GM12891 (cell line): ENCODE measurements at regions not wholly inside any gene's neighbourhood (a gene's known extent, or its start where the extent isn't known, plus 50 kb on each side); places are given as distances from the start of the nearest gene placed in this dataset.

ENCODE experiments used
- DNase-seq: peaks from one replicate; pipeline ENCODE4 v3.0.0; 2011; ENCODE audit warnings: low spot score; ENCODE audit not compliant: insufficient read length
- FAIRE-seq: peaks from 2 replicates; lab custom pipeline; 2011; peaks lifted over from hg19 to GRCh38; lab: Jason Lieb, UNC
- PAX5 ChIP-seq: IDR thresholded peaks from 2 replicates; pipeline ENCODE4 v1.6.1; 2011; ENCODE audit warnings: low read length, moderate library complexity, mild to moderate bottlenecking; ENCODE audit not compliant: insufficient read depth, severe bottlenecking
- POLR2A ChIP-seq: IDR thresholded peaks from 2 replicates; pipeline ENCODE4 v1.6.1; 2011; ENCODE audit warnings: low read depth, low read length, control low read depth
- POLR2AphosphoS5 ChIP-seq: IDR thresholded peaks from 2 replicates; pipeline ENCODE4 v1.6.1; 2011; ENCODE audit warnings: low read depth, low read length, control low read depth
- POU2F2 ChIP-seq: IDR thresholded peaks from 2 replicates; pipeline ENCODE4 v1.6.1; 2011; ENCODE audit warnings: low read depth, mild to moderate bottlenecking, control low read depth, low read length, moderate library complexity
- SPI1 ChIP-seq: IDR thresholded peaks from 2 replicates; pipeline ENCODE4 v1.6.1; 2011; ENCODE audit warnings: low read depth, low read length, control low read depth
- TAF1 ChIP-seq: IDR thresholded peaks from 2 replicates; pipeline ENCODE4 v1.6.1; 2011; ENCODE audit warnings: low read depth, low read length, control low read depth

DNA sequence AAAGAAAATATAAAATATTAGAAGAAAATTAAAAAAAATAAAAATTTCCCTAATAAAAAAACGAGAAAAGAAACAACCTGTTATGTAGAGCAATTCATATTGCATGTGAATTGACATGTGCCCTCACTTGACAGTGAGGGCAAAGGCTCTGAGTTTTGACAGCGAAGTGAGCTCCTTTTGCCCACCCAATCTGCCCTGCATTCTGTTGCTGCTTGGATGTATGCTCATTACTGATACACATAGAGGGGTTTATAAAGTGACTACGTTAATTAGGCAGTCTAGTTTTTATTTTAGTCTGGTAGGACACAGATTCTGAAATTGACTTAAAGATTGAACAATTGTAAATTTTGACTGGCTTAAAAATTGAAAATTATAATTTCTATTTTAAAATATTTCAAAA, 949.4 kb downstream of the TLE4 start:
- no peak for FAIRE-seq
- DNase-seq: no peak
- TF ChIP-seq SPI1: no peak
- no peak for TF ChIP-seq TAF1
- TF ChIP-seq POU2F2: no peak
- no peak for TF ChIP-seq PAX5
- TF ChIP-seq POLR2A: no peak
- no peak for TF ChIP-seq POLR2AphosphoS5

- FAIRE-seq (no peak), DNase-seq (no peak)
- no peak for TF ChIP-seq POLR2AphosphoS5
- no peak for TF ChIP-seq POU2F2
These were observed 948.5 kb downstream of the TLE4 start for GRCh38 chr9:80520231-80520630.

DNA sequence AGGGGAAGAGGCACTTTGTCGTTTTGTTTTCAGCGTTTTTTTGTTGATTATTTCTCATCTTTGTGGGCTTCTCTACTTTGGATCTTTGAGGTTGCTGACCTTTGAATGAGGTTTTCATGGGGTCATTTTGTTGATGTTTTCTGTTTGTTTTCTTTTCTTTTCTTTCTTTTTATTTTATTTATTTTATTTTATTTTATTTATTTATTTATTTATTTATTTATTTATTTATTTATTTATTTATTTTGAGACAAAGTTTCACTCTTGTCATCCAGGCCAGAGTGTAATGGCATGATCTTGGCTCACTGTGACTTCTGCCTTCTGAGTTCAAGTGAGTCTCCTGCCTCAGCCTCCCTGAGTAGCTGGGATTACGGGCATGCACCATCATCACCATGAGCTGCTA, 946.7 kb downstream of the TLE4 start:
- FAIRE-seq: no peak

DNA sequence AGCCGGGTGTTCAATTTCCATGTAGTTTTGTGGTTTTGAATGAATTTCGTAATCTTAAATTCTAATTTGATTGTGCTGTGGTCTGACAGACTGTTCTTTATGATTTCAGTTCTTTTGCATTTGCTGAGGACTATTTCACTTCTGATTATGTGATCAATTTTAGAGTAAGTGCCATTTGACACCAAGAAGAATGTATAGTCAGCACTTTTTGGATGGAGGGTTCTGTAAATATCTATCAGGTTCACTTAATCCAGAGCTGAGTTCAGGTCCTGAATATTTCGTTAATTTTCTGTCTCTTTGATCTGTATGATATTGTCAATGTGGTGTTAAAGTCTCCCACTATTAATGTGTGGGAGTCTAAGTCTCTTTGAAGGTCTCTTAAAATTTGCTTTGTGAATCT, 944.9 kb downstream of the TLE4 start:
- no peak for TF ChIP-seq SPI1
- no peak for TF ChIP-seq POLR2AphosphoS5
- TF ChIP-seq POLR2A: no peak
- no peak for TF ChIP-seq POU2F2
- no peak for TF ChIP-seq PAX5
- no peak for TF ChIP-seq TAF1
- no peak for FAIRE-seq
- no peak for DNase-seq

More for the DNA sequence above, 946.7 kb downstream of the TLE4 start:
- DNase-seq: no peak
- TF ChIP-seq POU2F2 (no peak), TAF1 (no peak), POLR2A (no peak)

- FAIRE-seq (no peak), DNase-seq (no peak)
- TF ChIP-seq POU2F2: no peak
- no peak for TF ChIP-seq POLR2A
- TF ChIP-seq SPI1: no peak
- TF ChIP-seq PAX5: no peak
- no peak for TF ChIP-seq POLR2AphosphoS5
- no peak for TF ChIP-seq TAF1
These were observed 937.6 kb downstream of the TLE4 start for GRCh38 chr9:80509358-80509757.

DNA sequence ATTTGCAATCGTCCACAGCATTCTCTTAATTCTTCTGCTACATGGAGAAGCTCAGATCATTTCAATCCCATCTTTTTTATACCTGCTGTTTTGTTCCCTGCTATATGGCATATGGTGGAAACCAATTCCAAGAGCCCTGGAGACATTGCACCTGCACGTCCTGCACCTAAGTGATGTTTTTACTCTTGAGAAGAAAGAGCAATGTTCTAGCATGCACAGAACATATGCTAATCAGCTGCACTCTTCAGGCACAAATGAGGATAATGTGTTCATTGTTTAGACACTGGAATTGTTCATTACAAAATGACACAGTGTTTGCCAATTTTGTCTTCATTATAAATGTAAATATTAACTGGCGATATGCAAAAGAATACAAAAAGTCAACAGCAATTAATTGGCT, 935.8 kb downstream of the TLE4 start:
- no peak for DNase-seq
- no peak for TF ChIP-seq SPI1
- TF ChIP-seq POLR2A: no peak
- FAIRE-seq: no peak

DNA sequence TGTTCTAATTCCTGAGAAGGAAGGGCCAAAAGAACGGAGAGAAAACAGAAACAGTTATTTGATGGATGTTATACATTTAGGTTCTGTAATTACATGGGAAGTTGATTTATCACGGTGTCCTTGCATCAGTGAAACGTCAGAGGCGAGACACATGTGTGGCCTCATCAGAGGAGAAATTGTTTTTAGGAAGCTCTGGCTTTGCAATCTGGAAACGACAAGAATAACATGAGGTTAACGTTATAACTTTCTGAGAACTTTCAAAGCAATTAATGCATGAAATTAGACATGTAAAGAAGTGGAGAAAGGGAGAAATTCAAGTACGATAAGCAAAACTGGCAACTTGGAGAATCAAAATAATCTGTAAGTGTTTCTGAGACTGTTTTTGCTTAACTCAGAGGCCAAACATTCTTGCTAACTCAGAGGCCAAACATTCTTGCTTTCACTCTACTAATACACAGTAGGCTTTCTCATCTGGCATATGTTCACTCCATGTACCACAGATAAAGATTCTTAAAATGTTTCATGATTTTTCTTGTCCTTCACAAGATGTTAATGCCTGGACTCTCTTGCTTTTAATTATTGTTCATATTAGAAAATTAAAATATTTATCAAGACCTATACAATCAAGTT, 933.0 kb downstream of the TLE4 start:
- no peak for TF ChIP-seq SPI1
- TF ChIP-seq POU2F2: no peak
- TF ChIP-seq POLR2A: no peak
- no peak for TF ChIP-seq POLR2AphosphoS5
- no peak for TF ChIP-seq TAF1
- no peak for TF ChIP-seq PAX5
- FAIRE-seq (no peak), DNase-seq (no peak)

DNA sequence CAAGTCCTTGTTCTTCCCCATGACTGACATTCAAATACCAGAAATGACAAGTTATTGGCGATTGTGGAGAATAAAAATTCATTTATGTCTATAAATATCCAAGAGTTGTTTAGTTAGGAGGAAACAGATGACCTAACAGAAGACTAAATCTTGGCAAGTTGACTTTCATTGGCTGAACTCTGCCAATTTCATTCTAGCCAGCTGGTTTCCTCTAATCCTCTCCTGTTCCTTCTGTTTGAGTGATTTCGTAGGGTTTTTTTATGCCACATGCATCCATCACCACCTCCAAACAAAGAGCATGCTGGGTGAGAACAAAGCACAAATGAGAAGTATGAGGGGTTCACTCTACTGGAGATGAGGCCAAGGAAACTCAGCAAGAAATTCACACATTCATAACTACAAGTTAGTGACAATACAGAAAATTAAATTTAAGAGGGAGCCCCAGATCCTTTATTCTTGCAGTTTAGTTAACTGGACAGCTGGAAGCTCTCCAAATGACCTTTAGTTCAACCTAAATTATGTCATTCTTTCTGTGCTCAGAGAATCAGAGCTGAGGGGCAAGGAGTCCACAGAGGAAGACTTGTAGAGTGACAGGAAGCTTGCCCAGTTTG, 932.0 kb downstream of the TLE4 start:
- no peak for TF ChIP-seq POLR2A
- TF ChIP-seq POU2F2: no peak
- no peak for TF ChIP-seq POLR2AphosphoS5
- no peak for TF ChIP-seq TAF1
- TF ChIP-seq PAX5: no peak
- no peak for TF ChIP-seq SPI1
- FAIRE-seq (no peak), DNase-seq (no peak)

DNA sequence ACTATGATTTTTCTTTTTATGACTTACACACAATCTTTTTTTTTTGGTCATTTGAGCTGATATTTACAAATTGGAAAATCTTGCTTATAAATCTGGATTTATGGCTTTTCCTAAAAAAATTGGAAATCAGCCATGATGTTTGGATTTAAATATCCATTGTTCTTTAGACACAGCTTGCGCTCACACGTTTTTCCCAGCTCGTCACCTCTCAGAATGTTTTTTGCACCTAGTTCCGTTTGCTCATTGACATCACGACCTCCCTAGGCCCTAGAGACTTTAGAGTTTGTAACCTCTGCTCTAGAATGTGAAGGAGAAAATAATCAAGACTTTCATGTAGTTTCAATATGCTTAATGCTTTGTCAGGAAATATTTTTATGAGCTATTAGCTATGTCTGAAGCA, 930.5 kb downstream of the TLE4 start:
- DNase-seq (no peak), FAIRE-seq (no peak)
- TF ChIP-seq PAX5: no peak

GRCh38 chr9:80501635-80502034, 929.9 kb downstream of the TLE4 start:
- TF ChIP-seq POU2F2: no peak
- no peak for TF ChIP-seq POLR2A
- TF ChIP-seq SPI1: no peak
- no peak for TF ChIP-seq PAX5
- no peak for TF ChIP-seq TAF1
- FAIRE-seq (no peak), DNase-seq (no peak)

- TF ChIP-seq TAF1 (no peak), POU2F2 (no peak), POLR2AphosphoS5 (no peak), POLR2A (no peak), PAX5 (no peak), SPI1 (no peak)
- DNase-seq (no peak), FAIRE-seq (no peak)
These were observed 928.5 kb downstream of the TLE4 start for GRCh38 chr9:80500300-80500699.
